Uterus (tissue), 2 donors: ENCODE measurements at regions not wholly inside any gene's neighbourhood (a gene's known extent, or its start where the extent isn't known, plus 50 kb on each side); places are given as distances from the start of the nearest gene placed in this dataset.

Experiments
- POLR2A ChIP-seq, 2 donors: fragments of 450-650 bp; IDR thresholded peaks; one replicate each; pipeline ENCODE4 v1.6.1; 2016; ENCODE audit warnings: antibody characterized with exemption in 2 of 2, mild to moderate bottlenecking in 1 of 2, moderate library complexity in 1 of 2
- TF ChIP-seq, protein P1 (sequence below), 4 experiments: fragments of 200-600 bp in 2 of 4; fragments of 450-650 bp in 2 of 4; sonication (generic) in 2 of 4; IDR thresholded peaks; one replicate each; pipeline ENCODE4 v1.5.1; 2016 to 2019; ENCODE audit warnings: antibody characterized with exemption in 4 of 4, mild to moderate bottlenecking in 2 of 4, moderate library complexity in 1 of 4

DNA sequence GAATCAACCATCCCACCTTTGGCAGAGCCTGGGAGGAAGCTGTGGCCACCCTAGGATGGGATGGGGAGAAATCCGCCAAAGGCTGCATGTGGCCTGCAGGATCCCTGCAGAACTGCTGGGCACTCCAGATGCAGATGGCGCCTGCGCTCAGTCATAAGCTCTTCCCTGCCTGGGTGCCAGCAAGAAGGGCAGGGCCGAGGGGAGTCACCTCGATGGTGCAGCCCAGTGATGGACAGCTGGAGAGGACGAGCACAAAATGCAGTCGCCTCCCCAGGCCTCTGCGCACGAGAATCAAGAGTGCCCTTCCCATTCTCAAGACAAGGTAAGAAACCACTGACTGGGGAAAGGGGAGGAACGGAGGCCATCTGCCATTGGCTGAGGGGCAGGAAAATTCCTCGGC, 693.6 kb downstream of the TBC1D22A start:
- TF ChIP-seq, protein P1, sequence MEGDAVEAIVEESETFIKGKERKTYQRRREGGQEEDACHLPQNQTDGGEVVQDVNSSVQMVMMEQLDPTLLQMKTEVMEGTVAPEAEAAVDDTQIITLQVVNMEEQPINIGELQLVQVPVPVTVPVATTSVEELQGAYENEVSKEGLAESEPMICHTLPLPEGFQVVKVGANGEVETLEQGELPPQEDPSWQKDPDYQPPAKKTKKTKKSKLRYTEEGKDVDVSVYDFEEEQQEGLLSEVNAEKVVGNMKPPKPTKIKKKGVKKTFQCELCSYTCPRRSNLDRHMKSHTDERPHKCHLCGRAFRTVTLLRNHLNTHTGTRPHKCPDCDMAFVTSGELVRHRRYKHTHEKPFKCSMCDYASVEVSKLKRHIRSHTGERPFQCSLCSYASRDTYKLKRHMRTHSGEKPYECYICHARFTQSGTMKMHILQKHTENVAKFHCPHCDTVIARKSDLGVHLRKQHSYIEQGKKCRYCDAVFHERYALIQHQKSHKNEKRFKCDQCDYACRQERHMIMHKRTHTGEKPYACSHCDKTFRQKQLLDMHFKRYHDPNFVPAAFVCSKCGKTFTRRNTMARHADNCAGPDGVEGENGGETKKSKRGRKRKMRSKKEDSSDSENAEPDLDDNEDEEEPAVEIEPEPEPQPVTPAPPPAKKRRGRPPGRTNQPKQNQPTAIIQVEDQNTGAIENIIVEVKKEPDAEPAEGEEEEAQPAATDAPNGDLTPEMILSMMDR (IDR thresholded peaks at IDR 0.05) = no peak
- no peak for TF ChIP-seq POLR2A (IDR thresholded peaks at IDR 0.05)
